Naive B cell (primary cell): ENCODE measurements at regions not wholly inside any gene's neighbourhood (a gene's known extent, or its start where the extent isn't known, plus 50 kb on each side); places are given as distances from the start of the nearest gene placed in this dataset.
A peak's percentile ranks its signal among the peaks of the same experiment; 100 is the strongest.

Source experiments
- ATAC-seq, 2 donors: fragments of 150-1000 bp; cut with Tn5 transposase; 2 replicates each; pipeline ENCODE4 v1.10.0; 2021; ENCODE audit warnings: low read depth in 2 of 2, mild to moderate bottlenecking in 2 of 2, moderate library complexity in 2 of 2
- DNase-seq: peaks from one replicate; pipeline ENCODE4 v3.0.0; 2022
- H3K27ac Mint-ChIP-seq, 6 donors: one replicate each; pipeline ENCODE4 v1.8.0; 2020 to 2022; ENCODE audit warnings: mild to moderate bottlenecking in 6 of 6, mixed read lengths in 6 of 6, moderate library complexity in 5 of 6, inconsistent platforms in 2 of 6
- H3K27me3 Mint-ChIP-seq, 3 donors: one replicate each; pipeline ENCODE4 v1.8.0; 2021 to 2022; ENCODE audit warnings: mixed read lengths in 3 of 3, mild to moderate bottlenecking in 1 of 3
- H3K36me3 Mint-ChIP-seq, 2 donors: one replicate each; pipeline ENCODE4 v1.8.0; 2020 to 2022; ENCODE audit warnings: mixed read lengths in 2 of 2, inconsistent platforms in 1 of 2, mild to moderate bottlenecking in 1 of 2
- H3K4me1 Mint-ChIP-seq, 3 donors: one replicate each; pipeline ENCODE4 v1.8.0; 2020 to 2022; ENCODE audit warnings: mixed read lengths in 3 of 3, inconsistent platforms in 1 of 3, mild to moderate bottlenecking in 1 of 3, moderate library complexity in 1 of 3
- H3K4me3 Mint-ChIP-seq, 8 donors: one replicate each; pipeline ENCODE4 v1.8.0; 2020 to 2022; ENCODE audit warnings: mild to moderate bottlenecking in 8 of 8, mixed read lengths in 8 of 8, moderate library complexity in 8 of 8, inconsistent platforms in 2 of 8
- H3K9me3 Mint-ChIP-seq, 7 donors: one replicate each; pipeline ENCODE4 v1.8.0; 2020 to 2022; ENCODE audit warnings: mixed read lengths in 7 of 7, mild to moderate bottlenecking in 5 of 7, inconsistent platforms in 2 of 7, moderate library complexity in 1 of 7

DNA sequence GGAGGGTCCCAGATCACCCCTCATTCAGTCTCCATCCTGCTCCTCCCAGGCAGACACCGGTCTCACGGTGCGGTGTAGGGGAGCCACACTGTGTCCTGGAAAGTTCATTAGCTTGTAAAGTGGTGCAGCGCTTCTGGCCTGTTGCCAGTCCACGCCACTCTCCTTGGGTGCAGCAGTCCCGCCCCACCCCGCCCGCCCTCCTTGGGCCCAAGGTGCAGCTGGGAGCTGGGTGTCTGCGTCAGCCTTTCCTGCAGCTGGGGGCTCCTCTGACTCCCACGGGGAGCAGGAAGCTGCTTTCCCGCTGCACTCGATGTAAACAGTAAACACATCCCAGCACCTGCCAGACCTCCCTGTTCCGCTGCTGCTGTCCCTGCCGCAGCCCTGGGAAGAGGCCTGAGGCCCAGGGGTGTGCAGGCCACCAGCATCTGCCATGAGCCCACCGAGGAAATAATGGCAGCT, 53.8 kb upstream of the ASB18 start:
- Mint-ChIP-seq H3K9me3 (peaks cover 0 to 13% (median 5%) of the 10 kb centered on the region in 7 donors), H3K27ac (no peak overlapping the region), H3K36me3 (no peaks in the 10 kb centered on the region), H3K4me3 (no peak overlapping the region), H3K27me3 (peaks cover 0 to 9% (median 0%) of the 10 kb centered on the region in 3 donors), H3K4me1 (no peaks in the 10 kb centered on the region)
- ATAC-seq (no peak), DNase-seq (no peak)

DNA sequence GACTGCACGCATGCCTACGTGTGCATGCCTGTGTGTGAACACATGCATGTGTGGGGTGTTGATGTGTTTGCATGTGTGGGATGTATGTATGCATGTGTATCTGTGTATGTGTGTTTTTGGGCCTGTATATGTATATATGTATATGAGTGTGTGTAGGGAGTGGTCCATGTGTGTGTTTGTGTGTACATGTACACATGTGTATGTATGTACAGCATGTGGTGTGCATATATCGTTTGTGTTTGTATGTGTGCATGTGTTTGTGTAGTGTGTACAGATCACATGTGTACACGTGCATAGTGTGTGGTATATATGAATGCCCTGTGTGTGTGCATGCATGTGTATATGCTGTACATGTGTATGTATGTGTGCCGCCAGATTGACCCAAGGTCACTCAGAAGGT, 54.2 kb upstream of the ASB18 start:
- no peak for ATAC-seq
- Mint-ChIP-seq H3K36me3 (no peaks in the 10 kb centered on the region), H3K4me1 (no peaks in the 10 kb centered on the region), H3K9me3 (peaks cover 0 to 9% (median 5%) of the 10 kb centered on the region in 7 donors), H3K4me3 (no peak overlapping the region), H3K27me3 (peaks cover 0 to 9% (median 0%) of the 10 kb centered on the region in 3 donors), H3K27ac (no peak overlapping the region)
- no peak for DNase-seq

DNA sequence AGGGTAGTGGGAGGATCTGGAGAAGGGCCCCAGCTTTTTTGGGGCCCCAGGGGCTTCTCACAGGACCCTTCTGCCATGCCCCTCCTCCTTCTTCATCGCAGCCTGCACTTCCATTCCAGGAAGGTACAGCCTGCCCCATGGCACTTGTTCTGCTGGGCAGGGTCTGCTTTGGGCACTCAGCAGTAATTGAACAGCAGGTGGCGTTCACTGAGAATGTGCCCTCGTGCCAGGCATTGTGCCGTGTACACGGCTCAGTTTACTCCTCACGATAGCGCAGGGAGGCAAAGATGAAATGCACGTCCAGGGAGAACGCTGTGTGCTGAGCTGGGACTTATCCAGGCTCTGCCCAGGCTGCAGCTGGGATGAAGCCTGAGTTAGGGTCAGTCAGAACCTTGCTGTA, 54.8 kb upstream of the ASB18 start:
- Mint-ChIP-seq H3K27ac (no peak overlapping the region), H3K4me1 (no peaks in the 10 kb centered on the region), H3K9me3 (peaks cover 0 to 2% (median 0%) of the 10 kb centered on the region in 7 donors), H3K4me3 (no peak overlapping the region), H3K36me3 (no peaks in the 10 kb centered on the region), H3K27me3 (peaks cover 0 to 9% (median 0%) of the 10 kb centered on the region in 3 donors)
- DNase-seq (no peak), ATAC-seq (no peak)

DNA sequence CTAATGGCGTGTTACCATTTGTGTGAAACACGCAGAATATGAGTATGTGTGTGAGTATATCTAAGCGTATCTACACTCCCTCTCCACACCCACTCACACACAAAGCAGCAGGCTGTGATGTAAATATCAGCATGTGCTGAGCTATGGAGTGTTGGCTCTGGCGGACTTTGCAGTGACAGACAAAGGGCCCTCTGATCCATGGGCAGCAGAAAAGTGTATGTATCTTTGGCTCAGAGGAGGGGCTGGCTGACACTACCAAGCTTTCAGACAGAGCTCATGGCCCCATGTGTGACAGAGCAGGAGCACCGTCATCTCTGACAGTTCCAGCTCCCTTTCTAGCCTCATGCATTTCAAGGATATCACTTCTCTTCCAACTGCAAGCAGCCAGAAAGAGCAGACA, 57.2 kb upstream of the ASB18 start:
- no peak overlapping the region for H3K27ac Mint-ChIP-seq
- peaks cover 0 to 9% (median 0%) of the 10 kb centered on the region in 3 donors for H3K27me3 Mint-ChIP-seq
- DNase-seq (no peak), ATAC-seq (no peak)
- no peaks in the 10 kb centered on the region for H3K36me3 Mint-ChIP-seq
- no peak overlapping the region for H3K4me3 Mint-ChIP-seq
- H3K4me1 Mint-ChIP-seq: no peaks in the 10 kb centered on the region
- peaks cover 0 to 1% (median 0%) of the 10 kb centered on the region in 7 donors for H3K9me3 Mint-ChIP-seq

DNA sequence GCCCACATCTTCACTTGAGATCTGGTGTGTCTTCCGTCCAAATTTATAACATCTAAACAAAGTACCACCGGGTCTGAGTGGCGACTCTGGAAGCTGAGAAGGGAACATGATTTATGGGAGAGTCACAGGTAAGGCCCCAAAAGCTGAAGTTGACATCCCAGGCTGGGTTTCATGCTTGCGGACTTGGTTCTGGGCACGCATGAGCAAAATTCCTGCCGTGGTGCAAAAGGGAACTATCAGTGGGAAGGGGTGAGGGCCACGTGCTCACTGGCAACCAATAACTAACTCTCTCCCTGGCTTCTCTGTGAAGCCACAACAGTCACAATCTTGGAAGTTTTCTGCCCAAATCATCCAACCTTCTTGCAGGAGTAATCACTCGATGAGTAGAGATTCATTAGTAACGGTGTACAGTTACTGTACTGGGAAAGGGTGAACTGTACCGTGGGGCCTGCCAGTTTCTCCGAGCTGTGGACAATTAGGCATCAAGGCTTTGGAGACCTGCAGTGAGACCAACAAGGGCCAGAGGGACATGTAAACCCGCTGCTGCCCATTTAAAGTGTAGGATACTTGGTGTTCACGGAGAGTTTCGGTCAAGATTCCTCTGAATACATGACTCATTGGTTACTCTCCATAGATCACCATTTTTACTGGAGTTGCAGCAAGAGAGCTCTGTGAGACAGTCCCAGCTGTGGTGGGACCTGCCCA, 69.4 kb upstream of the ASB18 start:
- no peak for ATAC-seq
- Mint-ChIP-seq H3K27me3 (peaks cover 9 to 20% (median 16%) of the 10 kb centered on the region in 3 donors), H3K9me3 (no peaks in the 10 kb centered on the region), H3K27ac (no peak overlapping the region), H3K36me3 (no peaks in the 10 kb centered on the region), H3K4me1 (no peaks in the 10 kb centered on the region), H3K4me3 (no peak overlapping the region)
- DNase-seq: no peak

DNA sequence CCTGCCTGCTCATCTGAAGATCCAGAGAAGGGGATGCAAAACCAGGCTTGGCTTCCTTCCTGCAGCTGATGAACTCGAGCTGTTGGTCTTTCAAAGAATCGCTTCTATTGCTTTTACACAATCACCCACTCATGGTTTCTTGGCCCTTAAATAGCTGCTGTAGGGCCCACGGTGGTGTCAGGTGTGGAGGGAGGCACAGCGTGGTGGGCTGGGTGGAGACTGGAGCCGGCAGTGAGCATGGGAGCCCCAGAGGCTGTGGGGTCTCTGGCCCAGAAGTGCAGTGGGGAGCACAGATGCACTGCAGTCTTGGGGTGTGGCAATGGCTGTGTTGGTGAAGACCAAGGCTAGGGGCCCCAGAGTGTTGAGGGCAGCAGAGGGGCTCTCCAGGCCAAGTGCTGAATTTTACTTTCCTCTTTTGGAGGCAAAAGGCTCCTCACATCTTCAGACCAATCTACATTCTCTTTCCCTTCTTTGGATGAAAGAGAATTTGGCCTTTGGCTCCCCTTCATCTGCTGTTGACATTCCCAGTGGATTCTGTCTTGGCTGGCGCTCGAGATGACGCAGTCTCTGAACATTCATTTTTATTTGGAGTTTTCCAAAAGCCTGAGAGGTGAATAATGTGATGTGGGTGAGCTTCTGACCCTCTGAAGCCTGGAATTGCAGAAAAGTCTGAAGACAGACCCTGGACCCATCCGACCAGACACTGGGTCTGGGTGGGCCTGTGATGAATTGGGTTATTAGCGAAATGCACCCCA, 70.1 kb upstream of the ASB18 start:
- no peak for ATAC-seq
- no peak for DNase-seq
- Mint-ChIP-seq H3K27ac (peak overlapping the region in 1 of 6 donors; percentile 72), H3K36me3 (no peaks in the 10 kb centered on the region), H3K4me3 (no peak overlapping the region), H3K4me1 (peaks cover 0 to 4% (median 0%) of the 10 kb centered on the region in 3 donors), H3K27me3 (peaks cover 5 to 13% (median 8%) of the 10 kb centered on the region in 3 donors), H3K9me3 (no peaks in the 10 kb centered on the region)

DNA sequence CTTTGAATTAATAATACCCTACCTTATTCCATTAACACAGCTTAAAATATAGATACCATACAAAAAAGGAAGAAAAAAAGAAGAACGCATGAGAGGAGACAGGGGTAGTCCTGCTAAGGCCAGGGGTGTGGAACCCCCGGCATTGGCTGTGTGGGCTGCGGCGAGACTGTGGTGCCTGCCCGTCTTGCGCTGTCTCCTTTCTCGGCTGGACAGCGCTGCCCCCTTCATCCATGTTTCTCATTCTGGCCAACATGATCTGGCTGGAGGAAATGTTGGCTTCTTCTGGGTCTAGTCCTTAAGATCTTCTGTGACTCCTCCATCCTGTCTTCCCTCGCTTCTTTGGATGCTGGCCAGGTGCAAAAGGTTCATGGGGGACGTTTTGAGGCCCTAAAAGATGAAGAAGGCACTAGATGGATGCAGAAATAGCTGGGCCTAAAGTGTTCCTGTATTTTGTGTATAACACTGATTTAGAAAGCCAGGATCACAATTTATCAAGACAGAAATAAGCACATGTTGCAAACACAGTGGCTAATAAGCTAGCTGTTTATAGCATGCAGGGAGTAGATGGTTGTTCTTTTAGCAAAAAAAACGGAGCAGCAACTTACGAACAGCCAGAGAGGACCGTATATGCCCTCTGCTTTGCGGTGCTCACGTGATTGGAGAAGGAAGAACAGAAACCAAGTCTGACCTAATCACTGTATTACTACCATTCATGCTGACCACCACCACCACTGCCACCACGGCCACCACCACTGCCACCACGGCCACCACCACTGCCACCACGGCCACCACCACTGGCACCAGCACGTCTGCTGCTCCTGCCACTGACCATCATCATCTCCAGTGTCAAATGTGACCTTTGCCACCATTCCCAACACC, 71.7 kb upstream of the ASB18 start:
- Mint-ChIP-seq H3K27me3 (peaks cover 0 to 8% (median 4%) of the 10 kb centered on the region in 3 donors), H3K27ac (no peak overlapping the region), H3K9me3 (no peaks in the 10 kb centered on the region), H3K36me3 (no peaks in the 10 kb centered on the region), H3K4me3 (no peak overlapping the region), H3K4me1 (peaks cover 0 to 4% (median 0%) of the 10 kb centered on the region in 3 donors)
- DNase-seq: no peak
- no peak for ATAC-seq

DNA sequence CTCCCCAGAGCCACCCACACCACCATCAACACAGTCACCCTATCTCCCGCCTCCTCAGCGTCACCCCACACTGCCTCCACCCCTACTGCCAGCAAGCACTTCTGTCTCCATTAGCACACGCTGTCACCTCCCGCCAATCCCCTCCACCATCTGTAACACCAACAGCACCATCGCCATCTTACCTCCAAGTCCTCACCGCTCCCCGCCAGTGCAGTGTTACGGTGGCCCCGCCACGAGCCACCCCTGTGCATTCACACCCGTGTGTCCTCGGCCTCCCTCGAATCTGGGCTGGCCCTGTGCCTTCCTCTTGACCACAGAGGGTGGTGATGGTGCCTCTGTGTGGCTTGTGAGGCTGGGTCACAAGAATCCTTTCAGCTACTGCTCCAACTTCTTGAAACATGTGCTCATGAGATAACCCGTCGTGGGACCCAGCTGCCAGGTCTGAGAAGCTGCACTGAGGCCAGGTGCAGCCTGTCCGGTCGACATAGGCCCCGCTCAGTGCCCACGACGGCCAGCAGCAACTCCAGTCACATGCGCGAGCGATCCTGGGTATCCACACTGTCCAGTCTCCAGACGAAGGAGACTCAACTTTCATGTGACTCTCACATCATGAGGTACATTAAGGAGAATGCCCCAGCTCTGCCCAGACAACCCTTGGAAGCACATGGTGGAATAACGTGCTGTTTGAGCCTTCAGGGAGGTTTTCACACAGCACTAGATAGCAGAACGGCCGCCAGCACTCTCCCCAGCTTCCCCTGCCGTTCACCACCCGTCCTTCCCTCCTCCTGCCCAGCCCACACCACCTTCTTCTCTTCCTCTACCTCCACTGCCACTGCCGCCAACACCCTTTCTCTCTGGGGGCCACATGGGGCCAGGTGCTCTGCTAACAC, 72.6 kb upstream of the ASB18 start:
- DNase-seq: no peak
- ATAC-seq: no peak
- H3K27ac Mint-ChIP-seq: peak overlapping the region in 1 of 6 donors; percentile 78
- H3K4me1 Mint-ChIP-seq: peaks cover 0 to 4% (median 0%) of the 10 kb centered on the region in 3 donors
- no peaks in the 10 kb centered on the region for H3K9me3 Mint-ChIP-seq
- no peak overlapping the region for H3K4me3 Mint-ChIP-seq
- H3K36me3 Mint-ChIP-seq: no peaks in the 10 kb centered on the region
- peaks cover 0 to 15% (median 4%) of the 10 kb centered on the region in 3 donors for H3K27me3 Mint-ChIP-seq

DNA sequence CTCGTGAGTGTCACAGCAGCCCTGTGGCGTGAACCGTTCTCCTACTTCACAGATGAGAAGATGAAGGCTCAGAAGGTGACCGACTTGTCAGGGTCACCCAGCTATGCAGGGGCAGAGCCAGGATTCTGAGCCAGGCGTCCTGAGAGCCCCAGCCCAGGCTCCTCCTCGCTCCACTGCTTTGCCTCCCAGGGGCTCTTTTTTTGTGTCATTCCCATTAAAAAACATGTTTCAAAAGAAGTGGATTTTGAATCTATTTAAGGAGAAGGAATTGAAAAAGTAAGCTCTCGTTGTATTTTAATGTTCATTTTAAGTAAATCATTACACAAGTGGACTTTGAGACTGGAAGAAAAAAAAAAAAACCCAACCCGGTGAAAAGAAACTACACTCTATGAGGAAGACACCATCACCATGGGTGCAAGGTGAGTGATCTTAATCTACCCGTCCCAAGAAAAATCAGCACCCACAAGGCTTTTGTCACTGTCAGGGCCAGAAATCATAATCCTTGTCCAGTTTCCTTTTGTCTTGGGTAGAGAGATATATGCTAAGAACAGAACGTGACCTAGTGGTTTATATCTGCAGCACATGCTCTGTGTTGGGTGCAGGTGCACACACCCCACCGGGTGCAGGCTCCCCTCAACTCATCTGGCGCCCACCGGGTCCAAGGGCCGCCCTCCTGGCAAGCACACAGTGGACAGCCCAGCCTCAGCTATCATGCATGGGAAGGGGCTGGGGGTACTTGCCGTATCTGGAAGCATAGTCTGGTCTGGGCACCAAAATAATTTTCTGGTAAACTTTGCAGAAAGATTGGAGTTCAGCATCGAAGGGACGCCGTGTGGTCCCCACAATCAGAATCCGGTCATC, 73.5 kb upstream of the ASB18 start:
- ATAC-seq: no peak
- H3K36me3 Mint-ChIP-seq: no peaks in the 10 kb centered on the region
- H3K9me3 Mint-ChIP-seq: no peaks in the 10 kb centered on the region
- no peak overlapping the region for H3K4me3 Mint-ChIP-seq
- H3K4me1 Mint-ChIP-seq: peaks cover 0 to 4% (median 0%) of the 10 kb centered on the region in 3 donors
- H3K27ac Mint-ChIP-seq: peak overlapping the region in 1 of 6 donors; percentile 78
- no peak for DNase-seq
- H3K27me3 Mint-ChIP-seq: peaks cover 0 to 15% (median 4%) of the 10 kb centered on the region in 3 donors

DNA sequence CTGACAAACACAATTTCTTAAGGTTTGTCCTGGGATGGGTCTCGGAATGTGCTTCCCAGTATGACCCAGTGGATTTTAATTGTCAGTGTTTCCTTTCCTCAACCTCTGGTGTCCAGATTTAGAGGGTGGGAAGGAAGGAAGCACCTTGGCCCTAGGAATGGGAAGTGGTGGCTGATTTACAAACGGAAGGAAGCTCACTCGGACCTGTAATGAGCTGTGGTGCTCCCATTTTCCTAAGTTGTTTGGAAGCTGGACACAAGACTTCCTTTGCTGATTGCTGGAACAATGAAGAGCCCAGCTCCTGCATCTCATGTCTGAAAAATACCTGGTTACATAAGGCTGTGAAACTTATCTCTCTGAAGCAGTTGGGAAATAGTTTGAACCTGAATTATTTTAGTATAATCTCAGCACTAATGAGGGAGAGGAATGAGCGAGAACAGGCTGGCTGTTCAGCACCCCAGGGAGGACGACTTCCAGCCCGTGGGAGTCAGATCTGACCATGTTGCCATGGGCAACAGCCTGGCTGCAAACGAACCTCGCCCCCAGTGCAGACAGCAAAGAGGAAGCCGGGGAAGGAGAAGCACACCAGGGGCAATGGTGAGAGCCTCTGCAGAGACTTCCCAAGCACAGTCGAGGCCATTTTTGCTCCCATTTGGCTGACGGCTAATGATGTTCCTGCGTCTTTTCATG, 74.4 kb upstream of the ASB18 start:
- Mint-ChIP-seq H3K4me1 (peaks cover 0 to 4% (median 0%) of the 10 kb centered on the region in 3 donors), H3K27ac (peak overlapping the region in 1 of 6 donors; percentile 44)

DNA sequence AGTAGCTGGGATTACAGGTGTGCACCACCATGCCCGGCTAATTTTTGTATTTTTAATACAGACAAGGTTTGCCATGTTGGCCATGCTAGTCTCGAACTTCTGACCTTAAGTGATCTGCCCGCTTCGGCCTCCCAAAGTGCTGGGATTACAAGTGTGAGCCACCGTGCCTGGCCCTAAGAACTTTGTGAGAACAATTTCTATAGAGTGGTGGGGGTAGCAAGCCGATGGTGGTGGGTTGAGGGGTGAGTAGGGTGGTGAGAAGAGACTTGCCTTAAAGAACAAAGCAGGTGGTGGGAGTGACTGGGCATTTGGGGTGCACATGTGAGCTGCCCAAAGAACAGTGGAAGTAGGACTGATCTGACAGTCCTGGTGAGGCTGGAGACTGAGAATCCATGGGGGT, 76.0 kb upstream of the ASB18 start:
- no peaks in the 10 kb centered on the region for H3K9me3 Mint-ChIP-seq
- DNase-seq (no peak), ATAC-seq (no peak)
- peaks cover 0 to 4% (median 0%) of the 10 kb centered on the region in 3 donors for H3K4me1 Mint-ChIP-seq
- no peak overlapping the region for H3K4me3 Mint-ChIP-seq
- peaks cover 0 to 8% (median 3%) of the 10 kb centered on the region in 3 donors for H3K27me3 Mint-ChIP-seq
- peak overlapping the region in 1 of 6 donors; percentile 34 for H3K27ac Mint-ChIP-seq
- H3K36me3 Mint-ChIP-seq: no peaks in the 10 kb centered on the region

More for the DNA sequence above, 74.4 kb upstream of the ASB18 start:
- peaks cover 3 to 15% (median 4%) of the 10 kb centered on the region in 3 donors for H3K27me3 Mint-ChIP-seq
- no peaks in the 10 kb centered on the region for H3K9me3 Mint-ChIP-seq
- no peak for ATAC-seq
- no peak overlapping the region for H3K4me3 Mint-ChIP-seq
- H3K36me3 Mint-ChIP-seq: no peaks in the 10 kb centered on the region
- DNase-seq: no peak
